Panc1 (cell line): ENCODE measurements at regions not wholly inside any gene's neighbourhood (a gene's known extent, or its start where the extent isn't known, plus 50 kb on each side); places are given as distances from the start of the nearest gene placed in this dataset.

Source experiments
- ATAC-seq: fragments of 200-7000 bp; cut with Tn5 transposase; 2 replicates; pipeline ENCODE4 v1.9.1; 2020; ENCODE audit warnings: mild to moderate bottlenecking, moderate library complexity
- BruUV-seq: library from RNA; stranded (reverse); fragments of 400-500 nt; replicated peaks from 2 replicates; lab custom pipeline; 2021; lab: Mats Ljungman, UMichigan
- CTCF ChIA-PET: fragments of 300-600 bp; sonication (Branson Sonifier 250); formaldehyde crosslinking; loops from one replicate; lab custom pipeline; 2022; ENCODE audit warnings: antibody characterized with exemption; lab: Charles Lee
- POLR2A ChIA-PET: fragments of 300-600 bp; sonication (Branson Sonifier 250); formaldehyde crosslinking; loops from one replicate; lab custom pipeline; 2022; ENCODE audit warnings: antibody characterized with exemption; lab: Charles Lee
- DNase-seq: peaks from one replicate; pipeline ENCODE4 v3.0.0-alpha.2; 2010; ENCODE audit warnings: low read depth, low spot score
- H3K27ac ChIP-seq: 2 replicates; pipeline ENCODE4 v1.5.1; 2011; ENCODE audit warnings: mild to moderate bottlenecking, low read length, inconsistent platforms
- H3K27me3 ChIP-seq: fragments of 200-500 bp; sonication (Bioruptor generic); 2 replicates; pipeline ENCODE4 v1.6.0; 2014; ENCODE audit warnings: low read length, inconsistent platforms; ENCODE audit not compliant: control insufficient read depth, insufficient read depth
- H3K36me3 ChIP-seq: fragments of 200-500 bp; sonication (Bioruptor generic); 2 replicates; pipeline ENCODE4 v1.5.1; 2014; ENCODE audit warnings: inconsistent platforms, mild to moderate bottlenecking, low read length, moderate library complexity; ENCODE audit not compliant: control insufficient read depth, insufficient read depth
- H3K4me1 ChIP-seq: 2 replicates; pipeline ENCODE4 v1.5.1; 2011; ENCODE audit warnings: inconsistent platforms, mild to moderate bottlenecking, low read length, moderate library complexity; ENCODE audit not compliant: control insufficient read depth, insufficient read depth
- H3K4me3 ChIP-seq, 2 experiments: 2 replicates each; pipeline ENCODE4 v1.5.1; 2011 to 2012; ENCODE audit warnings: low read depth in 2 of 2, low read length in 2 of 2, mild to moderate bottlenecking in 2 of 2, inconsistent platforms in 1 of 2, moderate library complexity in 1 of 2
- H3K9me3 ChIP-seq: fragments of 200-500 bp; sonication (Bioruptor generic); 2 replicates; pipeline ENCODE4 v1.5.1; 2014; ENCODE audit warnings: low read depth, mild to moderate bottlenecking, inconsistent platforms, low read length, moderate library complexity; ENCODE audit not compliant: control insufficient read depth, insufficient read depth
- CTCF ChIP-seq: fragments of 450-650 bp; IDR thresholded peaks from 2 replicates; pipeline ENCODE4 v1.5.1; 2017; ENCODE audit warnings: mild to moderate bottlenecking
- POLR2AphosphoS5 ChIP-seq: IDR thresholded peaks from 2 replicates; pipeline ENCODE4 v1.6.1; 2012; ENCODE audit warnings: mild to moderate bottlenecking, low read depth, low read length, moderate library complexity
- REST ChIP-seq, 2 experiments: IDR thresholded peaks; 2 replicates each; pipeline ENCODE4 v1.6.1; 2011 to 2012; ENCODE audit warnings: low read depth in 2 of 2, control low read depth in 1 of 2, low read length in 1 of 2, mild to moderate bottlenecking in 1 of 2, moderate library complexity in 1 of 2; ENCODE audit not compliant: insufficient read depth in 1 of 2
- SIN3A ChIP-seq: IDR thresholded peaks from 2 replicates; pipeline ENCODE4 v1.6.1; 2012; ENCODE audit warnings: low read depth, mild to moderate bottlenecking, low read length, moderate library complexity, borderline replicate concordance; ENCODE audit not compliant: insufficient read depth
- TCF7L2 ChIP-seq: IDR thresholded peaks from 2 replicates; pipeline ENCODE4 v1.6.1; 2011; ENCODE audit warnings: mild to moderate bottlenecking, low read depth, low read length, inconsistent platforms
- in situ Hi-C: cut with HindIII; loops from 2 replicates; pipeline ENCODE4 v1.10.0; 2016; ENCODE audit warnings: low sequenced_read_pairs, low pct_unique_long_range_greater_than_20kb
- intact Hi-C: fragments of 100-400 bp; cut with micrococcal nuclease; formaldehyde crosslinking; loops from one replicate; pipeline ENCODE4 v1.10.0; 2022; ENCODE audit not compliant: unreplicated experiment

GRCh38 chr7:55278321-55278720 is 86.8 kb upstream of the LANCL2 start:
- Histone ChIP-seq H3K36me3 (no peaks in the 10 kb centered on the region), H3K27me3 (no peaks in the 10 kb centered on the region; the same call in none of the 2 replicates), H3K9me3 (no peaks in the 10 kb centered on the region), H3K4me1 (no peaks in the 10 kb centered on the region), H3K27ac (no peak overlapping the region), H3K4me3 (no peak overlapping the region)
- ChIA-PET CTCF (no interaction called here), POLR2A (no interaction called here)
- BruUV-seq = no TSS peak
- intact Hi-C loops = no loop called here
- DNase-seq = no peak
- in situ Hi-C loops = no loop called here
- TF ChIP-seq SIN3A (no peak), CTCF (no peak), REST (IDR thresholded peaks at IDR 0.05; ENCODE audit: insufficient read depth in 1 of 2, low read depth in 2 of 2, low read length in 1 of 2) (no peak), POLR2AphosphoS5 (no peak), TCF7L2 (no peak)
- no peak for ATAC-seq

GRCh38 chr7:55279080-55279845 is 85.9 kb upstream of the LANCL2 start:
- Histone ChIP-seq H3K27ac (no peak overlapping the region), H3K4me1 (no peaks in the 10 kb centered on the region), H3K4me3 (no peak overlapping the region), H3K9me3 (no peaks in the 10 kb centered on the region), H3K27me3 (peaks cover 6% of the 10 kb centered on the region), H3K36me3 (no peaks in the 10 kb centered on the region)
- CTCF ChIA-PET = interaction anchor here (0.5 to 2.6 kb wide), 2 partner anchors 136 to 537 kb away, joined by 3 to 16 read pairs; no protein-coding TSS in a partner anchor
- POLR2A ChIA-PET = no interaction called here
- no peak for TF ChIP-seq TCF7L2
- no peak for TF ChIP-seq CTCF
- TF ChIP-seq POLR2AphosphoS5 = no peak
- no peak for TF ChIP-seq REST (IDR thresholded peaks at IDR 0.05; ENCODE audit: insufficient read depth in 1 of 2, low read depth in 2 of 2, low read length in 1 of 2)
- TF ChIP-seq SIN3A = no peak
- DNase-seq = no peak
- no TSS peak for BruUV-seq
- in situ Hi-C loops = no loop called here
- intact Hi-C loops = no loop called here
- ATAC-seq = peak; percentile 46; the same call in 1 of the 2 replicates
